Activated CD4-positive, CD25-positive, alpha-beta regulatory T cell treated with anti-CD3 and anti-CD28 coated beads, Interleukin-2, amount 50 U/mL, for 24 hours (primary cell): ENCODE measurements at regions not wholly inside any gene's neighbourhood (a gene's known extent, or its start where the extent isn't known, plus 50 kb on each side); places are given as distances from the start of the nearest gene placed in this dataset.

Experiments
- ATAC-seq, 2 donors: fragments of 150-1000 bp; cut with Tn5 transposase; one replicate each; pipeline ENCODE4 v1.10.0; 2021; ENCODE audit warnings: mild to moderate bottlenecking in 1 of 2, moderate library complexity in 1 of 2

DNA sequence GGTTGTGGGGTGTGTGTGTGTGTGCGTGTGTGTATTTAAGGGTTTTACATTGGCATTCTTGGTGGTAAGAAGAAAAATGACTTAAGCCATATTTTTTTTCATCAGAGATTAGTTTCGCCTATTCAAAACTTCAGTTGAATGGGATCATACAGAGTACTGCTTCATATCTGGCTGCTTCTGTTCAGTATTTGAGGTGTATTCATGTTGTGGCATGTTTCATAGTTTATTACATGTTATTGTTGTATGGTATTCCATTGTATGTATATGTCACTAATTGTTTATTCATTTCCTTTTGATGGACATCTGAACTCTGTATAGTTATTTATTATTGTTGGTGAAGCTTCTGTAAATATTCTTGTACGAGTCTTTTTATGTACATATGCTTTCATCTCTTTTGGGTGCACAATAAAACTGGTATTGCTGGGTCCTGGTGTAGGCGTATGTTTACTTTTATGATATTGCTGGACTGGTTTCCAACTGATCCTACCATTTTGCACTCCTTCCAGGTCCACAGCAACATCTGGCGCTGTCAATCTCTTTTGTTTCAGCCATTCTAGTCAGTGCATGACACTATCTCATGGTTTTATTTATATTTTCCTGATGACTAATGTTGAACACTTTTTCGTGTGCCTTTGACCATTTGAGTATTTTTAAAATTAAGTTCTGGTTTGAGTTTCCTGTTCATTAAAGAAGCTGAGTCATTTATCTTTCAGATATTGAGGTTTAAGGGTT lies 77.4 kb upstream of the MAF start:
- ATAC-seq: peak; percentile 65 to 76

DNA sequence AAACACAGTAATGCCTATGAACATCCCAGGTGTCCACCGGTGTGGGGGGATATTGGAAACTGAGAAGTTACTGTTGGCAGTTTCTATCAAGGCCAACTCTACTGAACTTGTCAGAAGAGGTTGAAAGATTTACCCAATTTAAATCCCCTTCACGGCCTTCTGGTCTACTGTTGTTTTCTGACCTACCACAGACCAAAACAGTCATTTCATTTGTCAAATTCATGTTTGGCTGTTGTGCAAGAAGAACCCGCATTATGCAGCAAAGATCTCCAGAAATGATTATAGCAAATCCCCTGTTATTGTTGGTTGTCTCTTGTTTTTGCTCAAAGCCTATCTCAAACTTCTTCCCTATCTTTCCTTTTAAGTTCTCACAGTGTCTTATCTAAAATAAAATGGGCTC lies 73.1 kb upstream of the MAF start:
- no peak for ATAC-seq

DNA sequence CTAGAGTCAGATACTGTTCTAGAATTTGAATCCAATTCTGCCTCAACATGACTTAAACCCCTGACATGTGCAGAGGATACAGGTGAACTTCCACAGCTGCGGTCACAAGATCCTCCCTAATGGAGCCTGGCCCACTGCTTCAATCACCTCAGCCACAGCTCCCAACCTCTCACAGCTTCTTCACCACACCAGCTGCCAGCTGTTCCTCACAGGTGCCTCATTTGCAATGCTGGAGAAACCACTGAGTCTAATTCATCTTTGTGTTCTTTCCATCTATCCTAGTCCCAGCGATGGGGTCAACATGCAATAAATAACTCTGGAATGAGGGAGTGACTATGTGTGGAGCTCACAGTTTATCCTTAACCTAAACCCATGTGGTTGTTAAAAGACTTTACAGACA lies 72.0 kb upstream of the MAF start:
- ATAC-seq: no peak

DNA sequence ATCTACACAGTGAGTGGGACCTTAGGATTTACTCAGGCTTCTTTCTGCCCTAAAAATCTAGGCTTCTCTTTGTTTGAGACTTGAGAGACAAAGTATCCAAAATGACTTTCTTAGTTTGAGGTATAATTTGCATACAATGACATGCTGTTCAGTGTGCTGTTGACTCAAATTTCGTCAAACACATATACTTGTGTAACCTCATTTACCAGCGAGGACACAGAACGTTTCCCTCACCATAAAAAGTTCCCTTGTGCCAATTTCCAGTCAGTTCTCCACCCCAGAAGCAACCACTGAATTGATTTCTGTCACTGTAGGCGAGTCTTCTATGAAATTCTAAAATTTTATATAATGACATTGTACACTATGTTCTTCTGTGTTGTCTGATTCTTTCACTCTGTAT lies 68.0 kb upstream of the MAF start:
- peak in 1 of 2 donors; percentile 53 for ATAC-seq

DNA sequence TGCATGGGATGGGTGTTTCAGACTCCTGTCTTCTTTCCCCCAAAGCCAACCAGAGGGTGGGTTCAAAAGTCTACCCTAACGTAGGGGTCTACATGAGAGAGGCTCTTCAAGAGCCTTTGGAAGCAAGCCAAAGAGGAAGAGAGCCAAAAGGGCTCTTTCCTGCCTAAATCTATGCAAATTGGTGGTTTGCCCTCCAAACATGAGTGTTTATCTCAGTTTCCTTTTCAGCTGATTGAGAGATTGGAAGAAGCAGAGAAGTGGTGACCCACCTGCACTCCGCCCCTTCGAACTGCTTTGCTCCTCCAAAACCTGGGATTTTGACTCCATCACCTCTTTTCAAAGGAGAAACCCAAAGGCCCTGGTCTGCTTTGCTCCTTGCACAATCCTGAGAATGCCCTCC lies 65.4 kb upstream of the MAF start:
- ATAC-seq: no peak

DNA sequence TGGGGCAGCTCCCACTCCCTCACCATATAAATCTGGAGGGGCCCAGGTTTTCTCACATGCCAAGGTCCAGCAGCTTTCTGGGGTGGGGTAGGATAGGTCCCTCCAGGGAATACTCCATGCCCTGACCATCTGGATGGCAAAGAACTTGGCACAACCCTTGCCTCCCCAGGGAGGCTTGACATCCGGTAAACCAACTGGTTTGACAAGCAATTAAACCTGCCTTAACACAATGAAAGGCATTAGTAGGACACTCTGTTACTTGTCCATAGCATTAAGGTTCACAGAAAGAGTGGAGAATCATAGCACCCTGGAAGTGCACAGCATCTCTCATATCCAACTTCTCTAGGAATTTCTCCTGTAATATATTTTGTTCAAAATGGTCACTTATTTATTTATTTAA lies 63.9 kb upstream of the MAF start:
- ATAC-seq: no peak

DNA sequence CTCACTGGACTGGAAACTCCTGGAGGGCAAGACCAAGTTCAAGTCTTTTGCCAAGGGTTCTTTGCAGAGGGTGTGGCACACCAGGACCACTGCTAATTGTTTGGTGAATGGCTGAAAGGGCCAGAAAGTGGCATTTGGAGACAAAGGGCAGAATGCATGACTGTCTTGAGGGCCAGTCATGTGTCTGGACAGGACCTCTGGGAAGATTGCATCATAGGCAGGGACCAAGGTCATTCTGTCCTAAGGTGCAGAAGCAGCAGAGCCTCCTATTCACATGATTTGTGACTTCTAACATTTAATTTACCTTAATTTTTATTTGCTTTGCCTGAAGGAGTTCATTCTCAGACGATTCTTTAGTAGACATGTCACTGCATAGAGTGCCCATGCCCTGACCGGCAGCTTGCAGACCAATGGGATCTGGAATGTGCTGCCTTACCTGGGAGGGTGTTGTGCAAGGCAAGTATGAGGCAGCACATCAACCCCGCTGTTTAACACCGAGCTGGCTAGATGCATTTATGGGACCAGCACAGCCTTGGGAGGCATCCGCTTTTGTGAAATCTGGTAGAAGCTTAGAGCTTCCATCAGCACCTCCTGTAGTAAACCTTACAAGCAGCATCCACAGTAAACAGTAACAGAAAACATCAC lies 62.3 kb upstream of the MAF start:
- ATAC-seq: no peak

DNA sequence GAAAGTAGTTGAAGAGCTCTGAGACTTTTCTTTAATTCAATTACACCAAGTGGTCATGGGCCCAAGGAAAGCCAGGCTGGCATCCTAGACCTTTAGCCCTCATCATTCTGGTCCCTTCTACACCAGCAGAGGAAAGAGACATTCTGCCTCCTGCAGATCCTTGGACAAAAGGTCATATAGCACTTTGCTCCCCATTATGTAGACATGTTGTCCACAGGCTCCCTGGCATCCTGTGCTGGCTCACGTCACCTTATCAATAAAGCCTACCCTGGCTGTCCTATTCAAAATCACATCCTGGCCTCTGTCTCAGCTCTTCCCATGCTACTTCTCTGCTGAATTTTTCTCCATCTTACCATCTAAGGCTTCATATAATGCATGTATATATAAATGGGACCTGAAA lies 61.6 kb upstream of the MAF start:
- ATAC-seq: no peak

DNA sequence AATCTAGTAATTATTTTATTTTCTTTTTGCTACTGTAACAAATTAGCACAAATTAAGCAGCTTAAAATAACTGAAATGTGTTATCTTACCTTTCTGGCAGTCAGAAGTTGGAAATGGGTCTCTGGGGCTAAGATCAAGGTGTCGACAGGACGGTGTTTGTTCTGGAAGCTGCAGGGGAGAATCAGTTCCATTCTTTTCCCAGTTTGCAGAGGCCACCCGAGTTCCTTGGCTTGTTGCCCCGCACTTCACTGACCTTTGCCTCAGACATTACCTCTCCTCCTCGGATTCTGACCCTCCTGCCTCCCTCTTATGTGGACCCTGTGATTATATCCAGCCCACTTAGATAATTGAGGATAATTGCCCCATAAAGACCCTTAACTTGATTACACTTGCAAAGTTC lies 61.0 kb upstream of the MAF start:
- ATAC-seq: no peak

DNA sequence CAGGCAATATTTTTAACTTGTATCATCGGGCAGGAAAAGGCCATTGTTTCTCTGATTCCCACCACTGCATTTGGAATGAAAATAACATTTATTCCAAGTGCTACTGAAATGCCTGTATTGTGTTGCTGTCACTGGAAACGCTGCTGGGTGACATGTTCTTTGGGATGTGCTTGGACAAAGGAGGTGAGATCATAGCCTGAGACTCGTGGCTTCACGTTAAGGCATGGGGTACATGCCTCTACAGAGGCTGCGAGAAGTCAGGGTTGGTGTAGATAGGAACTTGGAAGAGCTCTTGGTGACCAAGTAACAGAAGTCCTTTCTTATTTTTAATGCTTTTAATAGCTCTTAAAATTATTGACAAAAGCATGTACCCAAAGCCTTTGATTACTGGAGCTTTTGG lies 58.8 kb upstream of the MAF start:
- no peak for ATAC-seq

DNA sequence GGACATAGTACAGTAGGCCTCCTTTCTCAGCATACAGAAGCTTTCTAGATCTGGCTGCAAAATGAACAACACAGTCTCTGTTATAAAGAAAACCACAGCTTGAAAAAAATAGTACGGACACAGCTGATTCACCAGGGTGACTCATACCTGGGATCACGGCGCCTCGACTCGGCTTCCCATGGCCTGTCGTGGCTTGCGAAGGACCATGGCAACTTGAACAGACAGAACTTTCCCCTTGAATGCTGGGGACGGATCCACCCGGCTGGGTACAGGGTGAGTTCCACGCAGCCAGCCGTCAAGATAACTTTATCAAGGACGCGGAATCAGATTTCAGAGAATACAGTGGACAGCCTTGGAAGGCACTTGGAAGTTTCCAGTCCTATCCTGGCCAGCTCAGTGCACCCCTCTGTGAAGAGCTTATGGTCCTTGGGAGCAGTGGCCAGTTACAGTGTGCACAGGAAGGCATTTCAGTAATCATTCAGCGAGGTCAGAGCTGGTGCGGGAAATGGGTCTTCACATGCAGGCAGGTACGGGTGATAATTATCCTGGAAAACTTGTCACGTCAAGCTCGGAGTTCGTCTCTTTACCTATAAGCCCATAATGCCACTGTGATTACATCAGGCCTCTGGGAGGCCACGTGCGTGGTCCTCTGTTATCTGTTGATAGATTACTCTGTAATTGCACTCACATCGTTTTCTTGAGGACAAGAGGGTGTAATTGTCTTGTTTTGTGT lies 57.9 kb upstream of the MAF start:
- ATAC-seq: no peak

DNA sequence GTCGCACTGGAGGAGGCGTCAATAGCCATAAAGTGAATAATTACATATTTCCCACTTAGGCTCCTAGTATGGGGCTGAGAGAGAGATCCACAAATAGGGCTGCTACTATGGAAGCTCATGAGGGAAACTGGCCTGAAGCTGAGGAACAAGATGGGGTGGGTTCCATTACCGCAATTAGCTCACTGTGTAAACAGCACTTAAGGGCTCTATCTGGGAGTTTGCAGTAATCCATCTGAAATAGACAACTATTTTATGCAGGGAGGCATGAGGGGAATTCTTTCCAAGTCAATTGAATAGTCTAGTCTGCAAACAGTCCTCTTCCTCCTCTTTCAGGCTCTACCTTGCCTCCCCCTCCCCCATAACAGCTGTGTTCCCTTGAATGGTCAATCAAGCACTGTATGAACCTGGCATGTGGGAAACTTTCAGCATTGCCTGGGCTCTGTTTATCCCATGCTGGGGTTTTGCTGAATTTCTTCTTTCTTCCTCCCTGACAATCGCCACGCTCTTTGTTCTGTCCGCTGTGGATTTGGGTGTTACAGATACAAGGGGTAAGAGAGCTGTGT lies 56.1 kb upstream of the MAF start:
- ATAC-seq: no peak

DNA sequence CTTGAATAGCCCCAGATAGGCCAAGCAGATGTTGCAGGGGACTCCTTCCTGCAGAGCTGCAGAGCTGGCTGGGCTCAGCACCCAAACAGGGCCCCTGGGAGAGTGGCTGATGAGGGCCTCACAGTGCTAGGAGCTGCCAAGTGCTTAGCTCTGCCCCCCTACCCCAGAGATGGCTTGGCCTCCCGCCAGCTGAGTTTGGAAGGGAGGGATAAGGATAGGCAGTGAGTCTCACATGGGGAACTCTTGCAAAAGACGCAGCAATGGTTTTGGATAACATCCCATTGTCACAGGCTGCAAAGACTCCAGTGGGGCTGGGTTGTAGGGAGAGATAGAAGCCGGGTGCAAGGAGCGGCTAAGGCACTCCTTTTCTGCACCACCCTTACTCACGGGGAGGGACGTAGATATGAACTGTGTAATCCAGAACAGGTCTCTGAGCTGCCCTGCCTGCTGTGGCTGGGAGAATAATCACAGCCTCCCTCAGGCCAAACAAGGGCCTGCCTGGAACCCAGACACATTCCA lies 52.9 kb upstream of the MAF start:
- ATAC-seq: no peak

DNA sequence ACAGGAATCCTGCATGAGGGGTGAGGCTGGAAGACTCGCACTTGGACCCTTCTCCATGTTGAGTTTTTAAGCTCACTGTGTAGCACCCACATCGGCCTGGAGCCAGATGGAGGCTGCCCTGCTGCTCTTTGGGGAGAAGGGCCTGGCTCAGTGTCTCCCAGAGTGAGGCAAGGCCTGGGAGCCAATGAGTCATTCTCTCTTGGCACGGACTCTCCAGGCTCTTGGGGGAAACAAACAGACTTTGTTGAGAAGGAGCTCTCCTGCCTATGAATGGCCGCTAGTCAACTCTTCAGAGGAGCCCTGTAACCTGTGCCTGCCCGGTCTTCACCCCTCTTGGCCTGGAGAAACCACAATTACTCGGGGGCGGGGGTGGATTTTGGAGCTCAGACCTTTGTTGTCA lies 50.8 kb upstream of the MAF start:
- ATAC-seq: no peak
